ENCODE measurements at regions not wholly inside any gene's neighbourhood (a gene's known extent, or its start where the extent isn't known, plus 50 kb on each side); places are given as distances from the start of the nearest gene placed in this dataset.

GRCh38 chr3:98966862-98967546 lies 65.5 kb upstream of the DCBLD2 start:
- no peak for DNase-seq (ENCODE audit: low read depth)
- no peak overlapping the region for H3K4me3 ChIP-seq (ENCODE audit: low read depth, low read length)
- no peak for TF ChIP-seq CTCF (IDR thresholded peaks at IDR 0.05; ENCODE audit: insufficient read depth, low read length)

- no peak overlapping the region for H3K4me3 ChIP-seq (ENCODE audit: low read depth, low read length)
- TF ChIP-seq CTCF (IDR thresholded peaks at IDR 0.05; ENCODE audit: insufficient read depth, low read length), result no peak
- no peak for DNase-seq (ENCODE audit: low read depth)
Measured at GRCh38 chr3:98966434-98966833, 64.9 kb upstream of the DCBLD2 start.

GRCh38 chr3:98964784-98965183 lies 63.3 kb upstream of the DCBLD2 start:
- DNase-seq (ENCODE audit: low read depth), result no peak
- H3K4me3 ChIP-seq (ENCODE audit: low read depth, low read length), result no peak overlapping the region
- no peak for TF ChIP-seq CTCF (IDR thresholded peaks at IDR 0.05; ENCODE audit: insufficient read depth, low read length)

- no peak for TF ChIP-seq CTCF (IDR thresholded peaks at IDR 0.05; ENCODE audit: insufficient read depth, low read length)
- DNase-seq (ENCODE audit: low read depth), result no peak
- H3K4me3 ChIP-seq (ENCODE audit: low read depth, low read length), result no peak overlapping the region
Measured at GRCh38 chr3:98963546-98963945, 62.1 kb upstream of the DCBLD2 start.

- no peak for DNase-seq (ENCODE audit: low read depth)
- H3K4me3 ChIP-seq (ENCODE audit: low read depth, low read length), result no peak overlapping the region
- TF ChIP-seq CTCF (IDR thresholded peaks at IDR 0.05; ENCODE audit: insufficient read depth, low read length), result no peak
Measured at GRCh38 chr3:98962951-98963350, 61.5 kb upstream of the DCBLD2 start.

- H3K4me3 ChIP-seq (ENCODE audit: low read depth, low read length), result no peak overlapping the region
Measured at GRCh38 chr3:98962189-98962930, 60.9 kb upstream of the DCBLD2 start.

More at GRCh38 chr3:98962189-98962930, 60.9 kb upstream of the DCBLD2 start:
- peak; percentile 68 for DNase-seq (ENCODE audit: low read depth)
- no peak for TF ChIP-seq CTCF (IDR thresholded peaks at IDR 0.05; ENCODE audit: insufficient read depth, low read length)

All from fibroblast of the aortic adventitia (primary cell).